Nephron (organoid): ENCODE measurements at regions not wholly inside any gene's neighbourhood (a gene's known extent, or its start where the extent isn't known, plus 50 kb on each side); places are given as distances from the start of the nearest gene placed in this dataset.
A peak's percentile ranks its signal among the peaks of the same experiment; 100 is the strongest.

Experiments
- H3K27ac Mint-ChIP-seq, 3 experiments: 2 replicates each; pipeline ENCODE4 v1.8.0; 2020; ENCODE audit warnings: mixed read lengths in 3 of 3, mild to moderate bottlenecking in 2 of 3, moderate library complexity in 1 of 3
- H3K27me3 Mint-ChIP-seq: 2 replicates; pipeline ENCODE4 v1.8.0; 2021; ENCODE audit warnings: low read depth, mild to moderate bottlenecking, moderate library complexity, mixed read lengths
- H3K36me3 Mint-ChIP-seq: 2 replicates; pipeline ENCODE4 v1.8.0; 2020; ENCODE audit warnings: low read depth, mixed read lengths
- H3K4me1 Mint-ChIP-seq: 2 replicates; pipeline ENCODE4 v1.8.0; 2020; ENCODE audit warnings: mixed read lengths
- H3K4me3 Mint-ChIP-seq, 3 experiments: 2 replicates each; pipeline ENCODE4 v1.8.0; 2020; ENCODE audit warnings: mild to moderate bottlenecking in 3 of 3, mixed read lengths in 3 of 3, moderate library complexity in 2 of 3
- H3K9me3 Mint-ChIP-seq: 2 replicates; pipeline ENCODE4 v1.8.0; 2020; ENCODE audit warnings: mixed read lengths
- CTCF ChIP-seq, 3 experiments: fragments of 200-600 bp; sonication (generic); IDR thresholded peaks; one replicate each; pipeline ENCODE4 v1.5.0; 2021; ENCODE audit warnings: antibody characterized with exemption in 3 of 3; ENCODE audit not compliant: unreplicated experiment in 3 of 3

- Mint-ChIP-seq H3K27me3 (peaks cover 3% of the 10 kb centered on the region), H3K4me3 (no peak overlapping the region)
These were observed 90.0 kb upstream of the STT3B start for GRCh38 chr3:31442755-31443154.

GRCh38 chr3:31444220-31445142, 88.2 kb upstream of the STT3B start:
- Mint-ChIP-seq H3K4me1 (peaks cover 33% of the 10 kb centered on the region), H3K27me3 (peaks cover 3% of the 10 kb centered on the region), H3K27ac (no peak overlapping the region), H3K9me3 (peaks cover 7% of the 10 kb centered on the region), H3K36me3 (no peaks in the 10 kb centered on the region), H3K4me3 (no peak overlapping the region)
- TF ChIP-seq CTCF (IDR thresholded peaks at IDR 0.05; ENCODE audit: unreplicated experiment in 3 of 3): no peak

More at GRCh38 chr3:31442755-31443154, 90.0 kb upstream of the STT3B start:
- Mint-ChIP-seq H3K27ac (no peak overlapping the region), H3K36me3 (no peaks in the 10 kb centered on the region), H3K9me3 (peaks cover 3% of the 10 kb centered on the region), H3K4me1 (peaks cover 33% of the 10 kb centered on the region)
- no peak for TF ChIP-seq CTCF (IDR thresholded peaks at IDR 0.05; ENCODE audit: unreplicated experiment in 3 of 3)

GRCh38 chr3:31445701-31446100, 87.0 kb upstream of the STT3B start:
- no peak overlapping the region for H3K4me3 Mint-ChIP-seq
- peaks cover 26% of the 10 kb centered on the region for H3K4me1 Mint-ChIP-seq
- TF ChIP-seq CTCF (IDR thresholded peaks at IDR 0.05; ENCODE audit: unreplicated experiment in 3 of 3): no peak
- no peaks in the 10 kb centered on the region for H3K36me3 Mint-ChIP-seq
- peaks cover 7% of the 10 kb centered on the region for H3K9me3 Mint-ChIP-seq
- H3K27ac Mint-ChIP-seq: peak overlapping the region in 2 of 3 experiments; percentile 2 to 37
- H3K27me3 Mint-ChIP-seq: peaks cover 3% of the 10 kb centered on the region

GRCh38 chr3:31448035-31448881, 84.5 kb upstream of the STT3B start:
- peaks cover 23% of the 10 kb centered on the region for H3K9me3 Mint-ChIP-seq

GRCh38 chr3:31448882-31449243, 83.9 kb upstream of the STT3B start:
- no peak for TF ChIP-seq CTCF (IDR thresholded peaks at IDR 0.05; ENCODE audit: unreplicated experiment in 3 of 3)
- peaks cover 23% of the 10 kb centered on the region for H3K9me3 Mint-ChIP-seq
- no peaks in the 10 kb centered on the region for H3K27me3 Mint-ChIP-seq
- no peaks in the 10 kb centered on the region for H3K36me3 Mint-ChIP-seq
- no peak overlapping the region for H3K27ac Mint-ChIP-seq
- H3K4me3 Mint-ChIP-seq: no peak overlapping the region
- H3K4me1 Mint-ChIP-seq: peaks cover 23% of the 10 kb centered on the region

More at GRCh38 chr3:31448035-31448881, 84.5 kb upstream of the STT3B start:
- peaks cover 23% of the 10 kb centered on the region for H3K4me1 Mint-ChIP-seq
- H3K27ac Mint-ChIP-seq: no peak overlapping the region
- H3K27me3 Mint-ChIP-seq: no peaks in the 10 kb centered on the region
- TF ChIP-seq CTCF (IDR thresholded peaks at IDR 0.05; ENCODE audit: unreplicated experiment in 3 of 3): no peak
- no peaks in the 10 kb centered on the region for H3K36me3 Mint-ChIP-seq
- no peak overlapping the region for H3K4me3 Mint-ChIP-seq
